Osteoblast (primary cell): ENCODE measurements at regions not wholly inside any gene's neighbourhood (a gene's known extent, or its start where the extent isn't known, plus 50 kb on each side); places are given as distances from the start of the nearest gene placed in this dataset.

Experiments
- DNase-seq: peaks from one replicate; pipeline ENCODE4 v3.0.0; 2011; ENCODE audit warnings: low spot score, mixed read lengths; ENCODE audit not compliant: insufficient read length; ENCODE audit errors: missing footprints
- H2AFZ ChIP-seq: 2 replicates; pipeline ENCODE4 v1.6.0; 2011; ENCODE audit warnings: mild to moderate bottlenecking, low read length
- H3K27ac ChIP-seq: 2 replicates; pipeline ENCODE4 v1.5.1; 2011; ENCODE audit warnings: mild to moderate bottlenecking, low read depth, low read length, moderate library complexity
- H3K27me3 ChIP-seq: 2 replicates; pipeline ENCODE4 v1.6.0; 2012; ENCODE audit warnings: mild to moderate bottlenecking, control low read depth, inconsistent platforms, low read length, moderate library complexity; ENCODE audit not compliant: insufficient read depth
- H3K36me3 ChIP-seq: 2 replicates; pipeline ENCODE4 v1.5.1; 2011; ENCODE audit warnings: mild to moderate bottlenecking, low read length, control low read depth, moderate library complexity; ENCODE audit not compliant: insufficient read depth
- H3K4me1 ChIP-seq: 2 replicates; pipeline ENCODE4 v1.5.1; 2011; ENCODE audit warnings: mild to moderate bottlenecking, low read length, control low read depth, moderate library complexity; ENCODE audit not compliant: insufficient read depth
- H3K4me2 ChIP-seq: 2 replicates; pipeline ENCODE4 v1.6.0; 2011; ENCODE audit warnings: mild to moderate bottlenecking, low read length; ENCODE audit not compliant: insufficient read depth
- H3K4me3 ChIP-seq: fragments of 200-600 bp; sonication (generic); 3 replicates; pipeline ENCODE4 v1.5.1; 2012; ENCODE audit warnings: mild to moderate bottlenecking, low read length, inconsistent platforms; ENCODE audit not compliant: insufficient read depth
- H3K79me2 ChIP-seq: 2 replicates; pipeline ENCODE4 v1.6.0; 2012; ENCODE audit warnings: mild to moderate bottlenecking, low read length, control low read depth, inconsistent platforms; ENCODE audit not compliant: insufficient read depth
- H3K9me3 ChIP-seq: 2 replicates; pipeline ENCODE4 v1.5.1; 2011; ENCODE audit warnings: low read depth, low read length, control low read depth
- H4K20me1 ChIP-seq: 2 replicates; pipeline ENCODE4 v1.6.0; 2012; ENCODE audit warnings: mild to moderate bottlenecking, low read length, control low read depth; ENCODE audit not compliant: insufficient read depth
- CTCF ChIP-seq: IDR thresholded peaks from 2 replicates; pipeline ENCODE4 v1.5.1; 2011; ENCODE audit warnings: mild to moderate bottlenecking, low read depth, low read length, moderate library complexity; ENCODE audit errors: extremely low read depth

- Histone ChIP-seq H3K4me3 (no peak overlapping the region), H3K27ac (no peak overlapping the region), H3K36me3 (no peaks in the 10 kb centered on the region), H2AFZ (peak overlapping the region; percentile 16), H3K9me3 (no peaks in the 10 kb centered on the region), H4K20me1 (no peaks in the 10 kb centered on the region), H3K4me2 (no peak overlapping the region), H3K27me3 (no peaks in the 10 kb centered on the region), H3K4me1 (no peaks in the 10 kb centered on the region), H3K79me2 (no peaks in the 10 kb centered on the region)
- no peak for DNase-seq
- TF ChIP-seq CTCF, result peak; percentile 61
Measured at GRCh38 chr2:161004379-161004778, 155.8 kb upstream of the TANK start.

- H3K9me3 ChIP-seq, result no peaks in the 10 kb centered on the region
- H3K79me2 ChIP-seq, result no peaks in the 10 kb centered on the region
- no peak overlapping the region for H3K27ac ChIP-seq
- no peak overlapping the region for H3K4me2 ChIP-seq
- no peak for TF ChIP-seq CTCF
- H3K4me1 ChIP-seq, result no peaks in the 10 kb centered on the region
- H3K36me3 ChIP-seq, result no peaks in the 10 kb centered on the region
- H3K4me3 ChIP-seq, result no peak overlapping the region
- no peaks in the 10 kb centered on the region for H3K27me3 ChIP-seq
- DNase-seq, result no peak
- no peaks in the 10 kb centered on the region for H4K20me1 ChIP-seq
- H2AFZ ChIP-seq, result no peak overlapping the region
Measured at GRCh38 chr2:161005170-161005569, 155.1 kb upstream of the TANK start.

GRCh38 chr2:161008311-161008710 is 151.9 kb upstream of the TANK start:
- Histone ChIP-seq H3K27me3 (no peaks in the 10 kb centered on the region), H2AFZ (no peak overlapping the region), H3K9me3 (no peaks in the 10 kb centered on the region), H3K4me1 (no peaks in the 10 kb centered on the region), H3K79me2 (no peaks in the 10 kb centered on the region), H3K4me3 (no peak overlapping the region), H3K36me3 (no peaks in the 10 kb centered on the region), H3K27ac (no peak overlapping the region), H4K20me1 (no peaks in the 10 kb centered on the region), H3K4me2 (no peak overlapping the region)
- TF ChIP-seq CTCF, result no peak
- DNase-seq, result no peak

- TF ChIP-seq CTCF, result no peak
- Histone ChIP-seq H2AFZ (no peak overlapping the region), H3K4me2 (no peak overlapping the region), H3K79me2 (no peaks in the 10 kb centered on the region), H3K27me3 (no peaks in the 10 kb centered on the region), H3K36me3 (no peaks in the 10 kb centered on the region), H3K9me3 (no peaks in the 10 kb centered on the region), H3K27ac (no peak overlapping the region), H3K4me3 (no peak overlapping the region), H3K4me1 (no peaks in the 10 kb centered on the region), H4K20me1 (no peaks in the 10 kb centered on the region)
- DNase-seq, result no peak
Measured at GRCh38 chr2:161010503-161011015, 149.7 kb upstream of the TANK start.
